ENCODE measurements at regions not wholly inside any gene's neighbourhood (a gene's known extent, or its start where the extent isn't known, plus 50 kb on each side); places are given as distances from the start of the nearest gene placed in this dataset.

DNA sequence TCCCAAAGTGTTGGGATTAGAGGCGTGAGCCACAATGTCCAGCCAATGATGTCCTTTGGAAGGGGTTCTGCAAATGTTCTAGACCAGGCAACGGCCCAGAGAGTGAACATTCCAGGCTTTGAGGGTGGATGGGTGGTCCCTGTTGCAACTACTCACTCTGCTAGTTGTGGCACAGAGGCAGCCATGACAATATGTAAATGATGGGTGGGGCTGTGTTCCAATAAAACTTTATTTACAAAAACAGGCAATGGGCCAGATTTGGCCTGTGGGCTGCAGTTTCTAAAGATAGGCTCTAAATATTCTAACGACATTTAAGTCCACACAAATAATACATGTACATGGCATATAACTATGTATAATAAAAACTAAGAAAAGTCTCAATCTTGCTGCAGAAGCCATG lies 276.3 kb downstream of the CTTN start:
- no peaks in the 10 kb centered on the region for H3K9me3 Mint-ChIP-seq
- peaks cover 4% of the 10 kb centered on the region for H3K4me1 ChIP-seq
- H3K27ac ChIP-seq: no peak overlapping the region
- H4K20me1 ChIP-seq (ENCODE audit: low read depth): no peaks in the 10 kb centered on the region
- H3K4me2 ChIP-seq: no peak overlapping the region
- H3K4me3 Mint-ChIP-seq: no peak overlapping the region
- H3K27me3 Mint-ChIP-seq (ENCODE audit: insufficient read depth, low read depth): peaks cover 5% of the 10 kb centered on the region
- H3K4me1 Mint-ChIP-seq: peaks cover 6% of the 10 kb centered on the region
- H3K36me3 Mint-ChIP-seq: no peaks in the 10 kb centered on the region
- no peak overlapping the region for H3K4me3 ChIP-seq
- H3K27ac Mint-ChIP-seq: no peak overlapping the region
- no peaks in the 10 kb centered on the region for H3K79me2 ChIP-seq (ENCODE audit: low read depth)
- H3F3A ChIP-seq (ENCODE audit: low read depth): no peaks in the 10 kb centered on the region
- no peaks in the 10 kb centered on the region for H3K27me3 ChIP-seq
- H2AFZ ChIP-seq (replicated peaks): no peak overlapping the region
- TF ChIP-seq EZH2 (IDR thresholded peaks at IDR 0.05) (no peak), EZH2phosphoT487 (IDR thresholded peaks at IDR 0.05) (no peak)
- TF ChIP-seq, protein P1, sequence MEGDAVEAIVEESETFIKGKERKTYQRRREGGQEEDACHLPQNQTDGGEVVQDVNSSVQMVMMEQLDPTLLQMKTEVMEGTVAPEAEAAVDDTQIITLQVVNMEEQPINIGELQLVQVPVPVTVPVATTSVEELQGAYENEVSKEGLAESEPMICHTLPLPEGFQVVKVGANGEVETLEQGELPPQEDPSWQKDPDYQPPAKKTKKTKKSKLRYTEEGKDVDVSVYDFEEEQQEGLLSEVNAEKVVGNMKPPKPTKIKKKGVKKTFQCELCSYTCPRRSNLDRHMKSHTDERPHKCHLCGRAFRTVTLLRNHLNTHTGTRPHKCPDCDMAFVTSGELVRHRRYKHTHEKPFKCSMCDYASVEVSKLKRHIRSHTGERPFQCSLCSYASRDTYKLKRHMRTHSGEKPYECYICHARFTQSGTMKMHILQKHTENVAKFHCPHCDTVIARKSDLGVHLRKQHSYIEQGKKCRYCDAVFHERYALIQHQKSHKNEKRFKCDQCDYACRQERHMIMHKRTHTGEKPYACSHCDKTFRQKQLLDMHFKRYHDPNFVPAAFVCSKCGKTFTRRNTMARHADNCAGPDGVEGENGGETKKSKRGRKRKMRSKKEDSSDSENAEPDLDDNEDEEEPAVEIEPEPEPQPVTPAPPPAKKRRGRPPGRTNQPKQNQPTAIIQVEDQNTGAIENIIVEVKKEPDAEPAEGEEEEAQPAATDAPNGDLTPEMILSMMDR (IDR thresholded peaks at IDR 0.05): no peak
- no peaks in the 10 kb centered on the region for H3K9me3 ChIP-seq (ENCODE audit: low read depth)
- H3K36me3 ChIP-seq: no peaks in the 10 kb centered on the region
- H3K9ac ChIP-seq: no peak overlapping the region
- no peak for DNase-seq (ENCODE audit: low spot score)

DNA sequence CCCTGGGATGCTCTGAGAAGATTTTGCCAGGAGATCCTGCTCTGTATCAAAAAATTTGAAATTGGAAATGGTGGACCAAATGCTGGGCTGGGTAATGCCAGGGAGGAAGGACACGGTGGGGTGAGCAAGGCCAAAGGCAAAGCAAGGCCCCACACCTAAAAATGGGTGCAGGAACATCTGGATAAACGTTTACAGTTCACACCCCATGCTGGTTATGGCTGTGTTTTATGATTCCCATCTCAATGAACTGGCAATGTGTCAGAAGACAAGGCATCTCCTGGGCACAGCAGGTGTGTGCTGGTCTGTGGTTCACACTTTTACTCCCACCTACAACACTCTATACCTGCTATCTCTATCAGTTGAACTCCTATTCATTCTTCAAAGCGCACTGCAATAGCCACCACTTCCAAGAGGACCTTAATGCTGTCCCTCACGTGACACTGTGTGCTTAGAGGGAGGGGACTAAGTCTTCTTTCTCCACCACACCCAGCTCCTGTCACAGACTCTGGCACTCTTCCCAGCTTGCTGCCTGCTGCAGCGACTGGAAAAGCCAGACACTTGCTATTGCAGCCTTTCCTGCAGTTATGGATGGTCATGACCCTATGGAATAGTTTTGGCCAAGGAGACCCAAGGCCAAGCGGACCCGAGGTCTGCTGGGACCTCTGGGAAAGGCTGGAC lies 277.5 kb downstream of the CTTN start:
- Histone ChIP-seq H3K36me3 (no peaks in the 10 kb centered on the region), H2AFZ (replicated peaks) (no peak overlapping the region), H3K27me3 (no peaks in the 10 kb centered on the region), H3K9ac (no peak overlapping the region), H3K27ac (no peak overlapping the region), H3F3A (ENCODE audit: low read depth) (no peaks in the 10 kb centered on the region), H4K20me1 (ENCODE audit: low read depth) (no peaks in the 10 kb centered on the region), H3K4me3 (no peak overlapping the region), H3K79me2 (ENCODE audit: low read depth) (no peaks in the 10 kb centered on the region), H3K4me1 (peaks cover 4% of the 10 kb centered on the region), H3K4me2 (no peak overlapping the region), H3K9me3 (ENCODE audit: low read depth) (no peaks in the 10 kb centered on the region)
- TF ChIP-seq, protein P1 (IDR thresholded peaks at IDR 0.05): no peak
- TF ChIP-seq EZH2 (IDR thresholded peaks at IDR 0.05): no peak
- TF ChIP-seq EZH2phosphoT487 (IDR thresholded peaks at IDR 0.05): no peak
- DNase-seq (ENCODE audit: low spot score): no peak
- no peaks in the 10 kb centered on the region for H3K36me3 Mint-ChIP-seq
- H3K4me3 Mint-ChIP-seq: no peak overlapping the region
- no peaks in the 10 kb centered on the region for H3K9me3 Mint-ChIP-seq
- H3K27ac Mint-ChIP-seq: no peak overlapping the region
- peaks cover 5% of the 10 kb centered on the region for H3K27me3 Mint-ChIP-seq (ENCODE audit: insufficient read depth, low read depth)
- H3K4me1 Mint-ChIP-seq: peaks cover 7% of the 10 kb centered on the region

DNA sequence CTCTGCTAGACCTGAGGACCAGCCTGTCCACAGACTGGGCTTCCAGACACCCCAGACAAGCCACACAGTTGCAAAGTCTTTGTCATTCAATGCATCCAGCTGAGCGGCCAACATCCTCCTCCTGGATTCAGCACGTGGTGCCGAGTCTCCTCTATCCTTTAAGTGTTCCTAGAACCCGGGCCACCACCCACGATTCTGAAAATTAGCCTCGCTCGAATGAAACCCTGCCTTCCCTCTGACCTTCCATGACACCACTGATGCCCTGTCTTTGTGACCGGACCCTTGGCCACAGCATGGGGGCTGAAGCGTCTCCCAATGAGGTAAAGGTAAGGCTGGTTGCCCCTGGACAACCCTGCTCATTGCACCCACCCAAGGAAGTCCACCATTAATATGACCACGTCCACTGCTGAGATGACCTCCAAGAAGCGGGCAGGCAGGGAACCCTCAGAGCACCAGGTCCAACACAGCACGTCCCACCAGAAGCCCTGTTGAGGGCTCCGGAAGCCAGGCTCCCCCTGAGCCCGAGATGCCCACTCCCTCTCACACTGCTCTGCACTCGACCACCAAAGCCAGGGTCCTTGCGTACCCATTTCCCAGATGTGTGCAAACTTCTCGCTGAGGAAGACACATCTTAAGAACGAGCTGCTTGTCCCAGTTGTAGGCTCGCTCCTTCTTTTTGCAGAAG lies 279.0 kb downstream of the CTTN start:
- Mint-ChIP-seq H3K36me3 (no peaks in the 10 kb centered on the region), H3K27me3 (ENCODE audit: insufficient read depth, low read depth) (peaks cover 6% of the 10 kb centered on the region), H3K4me1 (peaks cover 8% of the 10 kb centered on the region), H3K4me3 (no peak overlapping the region), H3K27ac (no peak overlapping the region), H3K9me3 (no peaks in the 10 kb centered on the region)
- Histone ChIP-seq H2AFZ (replicated peaks) (no peak overlapping the region), H3K27ac (no peak overlapping the region), H3K27me3 (no peaks in the 10 kb centered on the region), H3K36me3 (no peaks in the 10 kb centered on the region), H3K4me3 (no peak overlapping the region), H4K20me1 (ENCODE audit: low read depth) (no peaks in the 10 kb centered on the region), H3F3A (ENCODE audit: low read depth) (no peaks in the 10 kb centered on the region), H3K79me2 (ENCODE audit: low read depth) (no peaks in the 10 kb centered on the region), H3K4me1 (no peaks in the 10 kb centered on the region), H3K9me3 (ENCODE audit: low read depth) (no peaks in the 10 kb centered on the region), H3K4me2 (no peak overlapping the region), H3K9ac (no peak overlapping the region)
- TF ChIP-seq EZH2phosphoT487 (IDR thresholded peaks at IDR 0.05) (no peak), EZH2 (IDR thresholded peaks at IDR 0.05) (no peak)
- TF ChIP-seq, protein P1 (IDR thresholded peaks at IDR 0.05): no peak
- no peak for DNase-seq (ENCODE audit: low spot score)

Measured in neural progenitor cell (in vitro differentiated cells).